Astrocyte of the spinal cord (primary cell): ENCODE measurements at regions not wholly inside any gene's neighbourhood (a gene's known extent, or its start where the extent isn't known, plus 50 kb on each side); places are given as distances from the start of the nearest gene placed in this dataset.

Experiments
- DNase-seq: peaks from one replicate; pipeline ENCODE4 v3.0.0; 2011; ENCODE audit warnings: low read depth, low spot score
- H3K4me3 ChIP-seq: 2 replicates; pipeline ENCODE4 v1.5.1; 2011; ENCODE audit warnings: low read depth, mild to moderate bottlenecking, low read length, moderate library complexity
- CTCF ChIP-seq: IDR thresholded peaks from 2 replicates; pipeline ENCODE4 v1.5.1; 2012; ENCODE audit warnings: low read depth, mild to moderate bottlenecking, low read length, inconsistent platforms
- in situ Hi-C: cut with HindIII; loops from 2 replicates; pipeline ENCODE4 v1.10.0; 2017; ENCODE audit warnings: low sequenced_read_pairs

DNA sequence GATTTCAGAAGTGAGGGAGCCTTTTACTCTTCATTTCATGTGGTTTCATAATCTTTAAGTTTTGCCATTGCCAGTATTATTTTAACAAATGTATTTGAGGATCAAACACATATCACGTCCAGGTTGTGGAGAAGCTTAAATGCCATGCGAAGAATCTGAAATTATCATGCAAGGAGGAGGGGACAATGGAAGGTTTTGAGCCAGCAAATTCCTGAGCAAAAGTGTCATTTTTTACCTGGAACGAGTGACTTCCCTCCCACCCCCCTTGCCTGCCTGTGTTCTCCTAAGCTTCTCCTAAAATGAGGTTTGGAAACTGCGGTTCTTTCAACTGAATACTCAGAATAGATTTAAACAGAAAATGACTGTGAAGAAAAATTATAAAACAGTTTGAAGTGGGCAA lies 77.6 kb downstream of the C16orf95 start:
- in situ Hi-C loops = no loop called here
- TF ChIP-seq CTCF = no peak
- no peak for DNase-seq
- no peak overlapping the region for H3K4me3 ChIP-seq

GRCh38 chr16:87240211-87241136 lies 76.7 kb downstream of the C16orf95 start:
- DNase-seq = no peak
- no peak for TF ChIP-seq CTCF
- in situ Hi-C loops = no loop called here
- H3K4me3 ChIP-seq = no peak overlapping the region

- no peak for TF ChIP-seq CTCF
- H3K4me3 ChIP-seq = no peak overlapping the region
- no peak for DNase-seq
- in situ Hi-C loops = no loop called here
Observed at GRCh38 chr16:87241137-87241771, 75.9 kb downstream of the C16orf95 start.

- in situ Hi-C loops = no loop called here
- H3K4me3 ChIP-seq = no peak overlapping the region
- TF ChIP-seq CTCF = no peak
- no peak for DNase-seq
Observed at GRCh38 chr16:87243478-87243877, 73.7 kb downstream of the C16orf95 start.

DNA sequence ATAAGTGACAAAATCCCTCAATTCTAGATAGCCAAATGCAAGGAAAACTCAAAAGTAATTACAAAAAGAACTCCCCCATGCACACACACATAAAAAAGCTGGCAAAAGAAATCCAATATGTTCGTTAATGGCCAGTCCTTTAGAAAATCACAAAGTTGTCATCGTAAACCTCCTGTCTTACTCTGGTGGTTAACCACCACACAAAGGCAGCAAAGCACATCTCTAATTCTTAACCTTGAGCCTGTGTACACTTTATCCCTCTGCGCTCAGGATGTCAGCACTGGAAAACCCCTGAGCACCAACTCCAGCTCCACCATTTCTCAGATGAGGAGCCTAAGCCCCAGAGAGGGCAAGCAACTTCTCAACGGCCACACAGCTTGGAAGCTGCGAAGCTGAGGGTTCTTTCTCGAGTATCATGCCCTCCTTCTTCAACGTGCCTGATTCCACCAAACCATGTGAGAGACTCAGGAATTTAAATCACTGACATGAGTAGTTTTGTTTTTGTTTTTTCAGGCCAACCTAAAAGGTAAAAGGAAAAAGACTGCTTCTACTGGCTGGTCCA lies 72.5 kb downstream of the C16orf95 start:
- no peak for DNase-seq
- in situ Hi-C loops = no loop called here

More for the DNA sequence above, 72.5 kb downstream of the C16orf95 start:
- TF ChIP-seq CTCF = no peak
- H3K4me3 ChIP-seq = no peak overlapping the region
